ENCODE measurements at regions not wholly inside any gene's neighbourhood (a gene's known extent, or its start where the extent isn't known, plus 50 kb on each side); places are given as distances from the start of the nearest gene placed in this dataset.

DNA sequence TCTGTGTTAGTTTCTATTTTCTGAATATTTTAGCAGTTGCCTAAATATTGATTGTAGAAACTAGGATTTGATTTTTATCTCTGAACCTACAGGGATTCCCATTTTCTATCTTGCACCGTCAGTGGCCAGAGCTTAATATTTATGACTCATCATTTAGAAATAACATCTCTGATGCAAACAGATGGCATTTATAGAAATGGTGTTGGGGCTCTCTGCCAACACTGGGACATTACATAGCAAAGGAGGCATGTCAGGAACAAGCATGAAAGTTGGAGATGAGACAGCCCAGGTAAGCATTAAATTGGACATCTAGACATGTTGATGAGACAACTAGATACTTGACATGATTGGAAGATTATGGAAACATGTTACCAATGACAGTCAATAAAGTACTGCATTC is 165.3 kb upstream of the SYT4 start:
- TF ChIP-seq, protein P1, sequence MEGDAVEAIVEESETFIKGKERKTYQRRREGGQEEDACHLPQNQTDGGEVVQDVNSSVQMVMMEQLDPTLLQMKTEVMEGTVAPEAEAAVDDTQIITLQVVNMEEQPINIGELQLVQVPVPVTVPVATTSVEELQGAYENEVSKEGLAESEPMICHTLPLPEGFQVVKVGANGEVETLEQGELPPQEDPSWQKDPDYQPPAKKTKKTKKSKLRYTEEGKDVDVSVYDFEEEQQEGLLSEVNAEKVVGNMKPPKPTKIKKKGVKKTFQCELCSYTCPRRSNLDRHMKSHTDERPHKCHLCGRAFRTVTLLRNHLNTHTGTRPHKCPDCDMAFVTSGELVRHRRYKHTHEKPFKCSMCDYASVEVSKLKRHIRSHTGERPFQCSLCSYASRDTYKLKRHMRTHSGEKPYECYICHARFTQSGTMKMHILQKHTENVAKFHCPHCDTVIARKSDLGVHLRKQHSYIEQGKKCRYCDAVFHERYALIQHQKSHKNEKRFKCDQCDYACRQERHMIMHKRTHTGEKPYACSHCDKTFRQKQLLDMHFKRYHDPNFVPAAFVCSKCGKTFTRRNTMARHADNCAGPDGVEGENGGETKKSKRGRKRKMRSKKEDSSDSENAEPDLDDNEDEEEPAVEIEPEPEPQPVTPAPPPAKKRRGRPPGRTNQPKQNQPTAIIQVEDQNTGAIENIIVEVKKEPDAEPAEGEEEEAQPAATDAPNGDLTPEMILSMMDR (IDR thresholded peaks at IDR 0.05; ENCODE audit: insufficient read depth, low read length) = no peak
- TF ChIP-seq POLR2AphosphoS5 (IDR thresholded peaks at IDR 0.05; ENCODE audit: low read depth) (no peak), GABPA (IDR thresholded peaks at IDR 0.05; ENCODE audit: low read depth) (no peak)
- TF ChIP-seq, protein P2, sequence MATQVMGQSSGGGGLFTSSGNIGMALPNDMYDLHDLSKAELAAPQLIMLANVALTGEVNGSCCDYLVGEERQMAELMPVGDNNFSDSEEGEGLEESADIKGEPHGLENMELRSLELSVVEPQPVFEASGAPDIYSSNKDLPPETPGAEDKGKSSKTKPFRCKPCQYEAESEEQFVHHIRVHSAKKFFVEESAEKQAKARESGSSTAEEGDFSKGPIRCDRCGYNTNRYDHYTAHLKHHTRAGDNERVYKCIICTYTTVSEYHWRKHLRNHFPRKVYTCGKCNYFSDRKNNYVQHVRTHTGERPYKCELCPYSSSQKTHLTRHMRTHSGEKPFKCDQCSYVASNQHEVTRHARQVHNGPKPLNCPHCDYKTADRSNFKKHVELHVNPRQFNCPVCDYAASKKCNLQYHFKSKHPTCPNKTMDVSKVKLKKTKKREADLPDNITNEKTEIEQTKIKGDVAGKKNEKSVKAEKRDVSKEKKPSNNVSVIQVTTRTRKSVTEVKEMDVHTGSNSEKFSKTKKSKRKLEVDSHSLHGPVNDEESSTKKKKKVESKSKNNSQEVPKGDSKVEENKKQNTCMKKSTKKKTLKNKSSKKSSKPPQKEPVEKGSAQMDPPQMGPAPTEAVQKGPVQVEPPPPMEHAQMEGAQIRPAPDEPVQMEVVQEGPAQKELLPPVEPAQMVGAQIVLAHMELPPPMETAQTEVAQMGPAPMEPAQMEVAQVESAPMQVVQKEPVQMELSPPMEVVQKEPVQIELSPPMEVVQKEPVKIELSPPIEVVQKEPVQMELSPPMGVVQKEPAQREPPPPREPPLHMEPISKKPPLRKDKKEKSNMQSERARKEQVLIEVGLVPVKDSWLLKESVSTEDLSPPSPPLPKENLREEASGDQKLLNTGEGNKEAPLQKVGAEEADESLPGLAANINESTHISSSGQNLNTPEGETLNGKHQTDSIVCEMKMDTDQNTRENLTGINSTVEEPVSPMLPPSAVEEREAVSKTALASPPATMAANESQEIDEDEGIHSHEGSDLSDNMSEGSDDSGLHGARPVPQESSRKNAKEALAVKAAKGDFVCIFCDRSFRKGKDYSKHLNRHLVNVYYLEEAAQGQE (IDR thresholded peaks at IDR 0.05; ENCODE audit: insufficient replicate concordance, low read depth) = no peak

Measured in HL-60 (cell line).